ENCODE measurements at regions not wholly inside any gene's neighbourhood (a gene's known extent, or its start where the extent isn't known, plus 50 kb on each side); places are given as distances from the start of the nearest gene placed in this dataset.

- no peak for TF ChIP-seq CTCF (IDR thresholded peaks at IDR 0.05)
- no peak for TF ChIP-seq ZFX (IDR thresholded peaks at IDR 0.05; ENCODE audit: borderline replicate concordance)
Observed at GRCh38 chr14:106087837-106088236, 561.5 kb downstream of the TMEM121 start.

Measured in 22Rv1 (cell line).